ENCODE measurements at regions not wholly inside any gene's neighbourhood (a gene's known extent, or its start where the extent isn't known, plus 50 kb on each side); places are given as distances from the start of the nearest gene placed in this dataset.
"Not testable (repeated sequence)": the region's sequence is repeated elsewhere in the genome, so short reads cannot be mapped to it uniquely, and the experiment has no call there.

GRCh38 chr21:14284481-14284880 is 68.5 kb downstream of the RBM11 start:
- no peak for TF ChIP-seq CTCF (IDR thresholded peaks at IDR 0.05)
- no peak for DNase-seq (ENCODE audit: low spot score)
- H3K27ac ChIP-seq = peak overlapping the region in 1 of 2 donors; percentile 6
- no peak overlapping the region for H3K4me3 ChIP-seq

GRCh38 chr21:14281188-14281900 is 65.4 kb downstream of the RBM11 start:
- H3K27ac ChIP-seq; H3K4me3 ChIP-seq; DNase-seq (ENCODE audit: low spot score): not testable (repeated sequence)

Measured in coronary artery (tissue), 2 donors.